ENCODE measurements at regions not wholly inside any gene's neighbourhood (a gene's known extent, or its start where the extent isn't known, plus 50 kb on each side); places are given as distances from the start of the nearest gene placed in this dataset.

GRCh38 chr10:58909881-58910280 is 266.6 kb upstream of the PHYHIPL start:
- H3K27ac ChIP-seq, result no peak overlapping the region
- WGBS, 5 donors, result 71 to 83% (median 74%) methylated on average over 2 of the region's 2 CpGs
- no peaks in the 10 kb centered on the region for H3K36me3 ChIP-seq
- H3K4me3 ChIP-seq, result no peak overlapping the region
- intact Hi-C loops (cut with DNase I; ENCODE audit: low total_unique reads), result no loop called here
- no peaks in the 10 kb centered on the region for H3K27me3 ChIP-seq
- no peak for DNase-seq
- no peak for TF ChIP-seq POLR2A (IDR thresholded peaks at IDR 0.05)
- no peak for TF ChIP-seq CTCF (IDR thresholded peaks at IDR 0.05)
- no peak for TF ChIP-seq EP300 (IDR thresholded peaks at IDR 0.05)
- no peak for TF ChIP-seq POLR2AphosphoS5 (IDR thresholded peaks at IDR 0.05)
- H3K9me3 ChIP-seq, result no peaks in the 10 kb centered on the region
- H3K4me1 ChIP-seq, result no peaks in the 10 kb centered on the region

GRCh38 chr10:58913717-58914116 is 262.7 kb upstream of the PHYHIPL start:
- no peak overlapping the region for H3K27ac ChIP-seq
- intact Hi-C loops (cut with DNase I; ENCODE audit: low total_unique reads), result no loop called here
- H3K9me3 ChIP-seq, result no peaks in the 10 kb centered on the region
- 41 to 63% (median 55%) methylated on average over 3 of the region's 3 CpGs for WGBS, 5 donors
- TF ChIP-seq POLR2AphosphoS5 (IDR thresholded peaks at IDR 0.05) (no peak), EP300 (IDR thresholded peaks at IDR 0.05) (no peak), POLR2A (IDR thresholded peaks at IDR 0.05) (no peak), CTCF (IDR thresholded peaks at IDR 0.05) (no peak)
- no peaks in the 10 kb centered on the region for H3K4me1 ChIP-seq
- no peak overlapping the region for H3K4me3 ChIP-seq
- H3K27me3 ChIP-seq, result no peaks in the 10 kb centered on the region
- no peaks in the 10 kb centered on the region for H3K36me3 ChIP-seq
- no peak for DNase-seq

- Histone ChIP-seq H3K9me3 (no peaks in the 10 kb centered on the region), H3K27ac (no peak overlapping the region), H3K4me3 (no peak overlapping the region), H3K36me3 (no peaks in the 10 kb centered on the region), H3K4me1 (no peaks in the 10 kb centered on the region), H3K27me3 (no peaks in the 10 kb centered on the region)
- 83 to 97% (median 88%) methylated on average over 2 of the region's 2 CpGs for WGBS, 5 donors
- TF ChIP-seq POLR2AphosphoS5 (IDR thresholded peaks at IDR 0.05), result no peak
- intact Hi-C loops (cut with DNase I; ENCODE audit: low total_unique reads), result no loop called here
- DNase-seq, result no peak
Observed at GRCh38 chr10:58918887-58919286, 257.6 kb upstream of the PHYHIPL start.

- no peaks in the 10 kb centered on the region for H3K27me3 ChIP-seq
- WGBS, 5 donors, result 23 to 42% (median 30%) methylated on average over 3 of the region's 3 CpGs
- TF ChIP-seq POLR2AphosphoS5 (IDR thresholded peaks at IDR 0.05) (no peak), CTCF (IDR thresholded peaks at IDR 0.05) (no peak), EP300 (IDR thresholded peaks at IDR 0.05) (no peak), POLR2A (IDR thresholded peaks at IDR 0.05) (no peak)
- no peak overlapping the region for H3K27ac ChIP-seq
- DNase-seq, result no peak
- no peaks in the 10 kb centered on the region for H3K9me3 ChIP-seq
- H3K36me3 ChIP-seq, result no peaks in the 10 kb centered on the region
- H3K4me1 ChIP-seq, result no peaks in the 10 kb centered on the region
- intact Hi-C loops (cut with DNase I; ENCODE audit: low total_unique reads), result no loop called here
- no peak overlapping the region for H3K4me3 ChIP-seq
Observed at GRCh38 chr10:58919927-58920654, 256.4 kb upstream of the PHYHIPL start.

- Histone ChIP-seq H3K27me3 (no peaks in the 10 kb centered on the region), H3K36me3 (no peaks in the 10 kb centered on the region), H3K4me1 (no peaks in the 10 kb centered on the region), H3K4me3 (no peak overlapping the region), H3K9me3 (no peaks in the 10 kb centered on the region), H3K27ac (no peak overlapping the region)
- no peak for DNase-seq
- TF ChIP-seq POLR2A (IDR thresholded peaks at IDR 0.05) (no peak), CTCF (IDR thresholded peaks at IDR 0.05) (no peak), EP300 (IDR thresholded peaks at IDR 0.05) (no peak), POLR2AphosphoS5 (IDR thresholded peaks at IDR 0.05) (no peak)
- intact Hi-C loops (cut with DNase I; ENCODE audit: low total_unique reads), result no loop called here
Observed at GRCh38 chr10:58920655-58921003, 255.8 kb upstream of the PHYHIPL start.
